C4-2B (cell line): ENCODE measurements at regions not wholly inside any gene's neighbourhood (a gene's known extent, or its start where the extent isn't known, plus 50 kb on each side); places are given as distances from the start of the nearest gene placed in this dataset.

Experiments used
- H3K27ac ChIP-seq: fragments of 450-650 bp; 2 replicates; pipeline ENCODE4 v1.5.1; 2017
- ZFX ChIP-seq: fragments of 450-650 bp; IDR thresholded peaks from 2 replicates; pipeline ENCODE4 v1.6.1; 2017
- TF ChIP-seq, protein P1 (sequence below): fragments of 450-650 bp; conservative IDR thresholded peaks from 2 replicates; pipeline ENCODE4 v1.5.1; 2017; ENCODE audit warnings: mild to moderate bottlenecking

DNA sequence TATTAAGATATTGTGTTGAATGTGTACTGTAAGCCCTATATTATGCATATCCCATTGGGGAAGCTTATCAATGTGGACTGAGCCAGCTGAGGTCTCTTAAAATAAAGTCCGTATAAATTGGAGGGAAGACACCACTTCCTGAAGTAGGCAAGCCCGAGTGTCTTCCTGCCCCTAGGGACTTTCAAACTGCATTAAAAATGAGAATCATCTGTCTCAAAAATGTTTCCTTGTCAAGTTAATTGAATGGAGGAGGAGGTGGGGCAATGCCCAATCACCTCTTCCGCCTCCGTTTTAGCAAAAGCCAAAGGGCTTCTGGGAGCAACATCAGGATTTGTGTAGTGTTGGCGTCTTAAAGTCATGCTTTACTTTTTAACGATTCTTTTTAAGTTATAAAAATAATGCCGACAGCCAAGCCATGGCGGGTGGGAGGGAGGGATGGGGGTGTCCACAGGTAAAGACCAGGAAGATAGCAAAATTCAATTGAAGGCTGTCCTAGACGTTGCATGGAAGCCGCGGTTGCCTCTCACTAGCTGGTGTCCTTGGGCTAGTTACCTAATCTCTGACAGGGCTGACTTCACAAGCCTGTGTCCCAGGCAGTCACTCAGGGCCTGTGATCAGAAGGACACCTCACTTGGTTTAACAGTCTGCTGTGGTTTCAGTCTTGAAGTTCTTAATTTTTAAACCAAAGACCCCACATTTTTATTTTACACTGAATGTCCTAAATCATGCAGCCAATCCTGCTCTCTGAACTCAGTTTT lies 524.9 kb upstream of the PROK2 start:
- TF ChIP-seq ZFX, result no peak
- TF ChIP-seq, protein P1, sequence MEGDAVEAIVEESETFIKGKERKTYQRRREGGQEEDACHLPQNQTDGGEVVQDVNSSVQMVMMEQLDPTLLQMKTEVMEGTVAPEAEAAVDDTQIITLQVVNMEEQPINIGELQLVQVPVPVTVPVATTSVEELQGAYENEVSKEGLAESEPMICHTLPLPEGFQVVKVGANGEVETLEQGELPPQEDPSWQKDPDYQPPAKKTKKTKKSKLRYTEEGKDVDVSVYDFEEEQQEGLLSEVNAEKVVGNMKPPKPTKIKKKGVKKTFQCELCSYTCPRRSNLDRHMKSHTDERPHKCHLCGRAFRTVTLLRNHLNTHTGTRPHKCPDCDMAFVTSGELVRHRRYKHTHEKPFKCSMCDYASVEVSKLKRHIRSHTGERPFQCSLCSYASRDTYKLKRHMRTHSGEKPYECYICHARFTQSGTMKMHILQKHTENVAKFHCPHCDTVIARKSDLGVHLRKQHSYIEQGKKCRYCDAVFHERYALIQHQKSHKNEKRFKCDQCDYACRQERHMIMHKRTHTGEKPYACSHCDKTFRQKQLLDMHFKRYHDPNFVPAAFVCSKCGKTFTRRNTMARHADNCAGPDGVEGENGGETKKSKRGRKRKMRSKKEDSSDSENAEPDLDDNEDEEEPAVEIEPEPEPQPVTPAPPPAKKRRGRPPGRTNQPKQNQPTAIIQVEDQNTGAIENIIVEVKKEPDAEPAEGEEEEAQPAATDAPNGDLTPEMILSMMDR, result no peak
- peak overlapping the region; percentile 42 for H3K27ac ChIP-seq

DNA sequence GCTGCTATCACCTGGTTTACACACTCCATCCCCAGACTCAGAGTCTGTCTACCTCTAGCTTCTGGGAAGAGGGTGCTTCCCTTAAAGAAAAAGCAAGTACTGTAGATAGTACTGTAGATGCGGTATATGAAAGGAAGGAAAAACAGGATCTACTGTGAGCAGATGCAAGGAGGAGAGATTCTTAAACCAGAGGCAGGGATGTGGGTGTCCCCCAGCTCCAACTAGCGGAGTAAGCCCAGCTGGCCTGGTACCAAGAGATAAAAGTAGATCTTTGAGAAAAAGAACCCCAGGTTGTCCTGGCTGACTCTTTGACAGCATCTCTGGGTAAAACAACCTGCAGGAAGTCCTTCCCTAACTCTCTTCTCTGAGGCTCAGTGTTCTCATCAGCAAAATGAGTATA lies 523.7 kb upstream of the PROK2 start:
- TF ChIP-seq, protein P1, result no peak
- no peak for TF ChIP-seq ZFX
- H3K27ac ChIP-seq, result peak overlapping the region; percentile 78

DNA sequence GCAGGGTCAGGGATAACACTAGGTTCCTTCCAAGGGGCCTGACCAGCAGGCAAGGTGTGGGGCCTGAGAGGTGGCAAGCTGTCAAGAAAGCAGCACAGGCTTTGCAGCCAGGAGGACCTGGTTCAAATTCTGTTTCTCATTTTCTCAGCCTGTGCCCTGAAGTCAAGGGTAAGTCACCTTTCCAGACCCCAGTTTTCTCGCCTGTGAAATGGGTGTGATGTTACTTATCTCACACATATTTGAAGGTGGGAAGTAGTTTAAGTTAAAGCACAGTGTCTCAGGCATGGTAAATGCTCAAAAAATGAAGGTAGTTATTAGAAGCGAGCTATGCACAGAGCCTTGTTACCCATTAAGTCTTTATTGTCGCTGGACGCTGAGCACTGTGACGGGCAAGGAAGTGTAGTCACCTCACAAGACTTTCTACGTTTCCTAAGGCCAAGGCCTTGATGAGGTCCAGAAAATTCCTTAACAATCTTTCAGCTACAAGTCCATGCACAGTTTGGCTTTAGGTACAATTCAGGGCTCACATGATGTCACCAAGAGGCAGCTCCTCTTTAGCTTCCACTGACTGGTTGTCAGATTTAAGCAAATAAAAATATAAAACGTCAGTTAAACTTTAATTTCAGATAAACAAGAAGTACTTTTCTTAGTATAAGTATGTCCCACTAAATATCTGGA lies 522.6 kb upstream of the PROK2 start:
- peak overlapping the region; percentile 78 for H3K27ac ChIP-seq
- TF ChIP-seq, protein P1, result no peak
- TF ChIP-seq ZFX, result no peak

DNA sequence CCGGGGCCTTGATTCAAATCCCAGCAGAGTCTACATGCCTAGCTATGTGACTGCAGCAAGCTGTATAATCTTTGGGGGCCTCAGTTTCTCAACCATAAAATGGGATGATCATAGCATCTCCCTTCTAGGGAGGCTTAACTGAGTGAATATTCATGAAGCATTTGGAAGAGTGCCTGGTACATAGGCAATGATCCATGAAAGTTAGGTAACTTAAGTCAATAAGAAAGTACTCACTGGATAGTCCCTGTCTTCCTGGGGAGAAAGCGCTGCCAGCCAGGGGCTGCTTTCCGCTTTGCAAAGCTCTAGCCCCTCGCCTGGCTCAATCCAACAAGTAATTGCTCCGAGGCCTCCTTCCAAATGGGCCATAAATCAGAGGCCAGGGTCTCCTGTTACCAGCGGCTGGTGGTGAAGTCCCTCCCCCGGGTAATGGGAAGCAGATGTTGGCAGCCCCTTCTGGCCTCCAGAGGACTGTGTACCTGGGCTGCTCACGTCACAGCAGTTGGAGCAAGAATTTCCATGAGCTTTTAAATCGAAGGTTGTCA lies 521.9 kb upstream of the PROK2 start:
- H3K27ac ChIP-seq, result peak overlapping the region; percentile 78
- TF ChIP-seq ZFX, result no peak
- TF ChIP-seq, protein P1, result no peak

DNA sequence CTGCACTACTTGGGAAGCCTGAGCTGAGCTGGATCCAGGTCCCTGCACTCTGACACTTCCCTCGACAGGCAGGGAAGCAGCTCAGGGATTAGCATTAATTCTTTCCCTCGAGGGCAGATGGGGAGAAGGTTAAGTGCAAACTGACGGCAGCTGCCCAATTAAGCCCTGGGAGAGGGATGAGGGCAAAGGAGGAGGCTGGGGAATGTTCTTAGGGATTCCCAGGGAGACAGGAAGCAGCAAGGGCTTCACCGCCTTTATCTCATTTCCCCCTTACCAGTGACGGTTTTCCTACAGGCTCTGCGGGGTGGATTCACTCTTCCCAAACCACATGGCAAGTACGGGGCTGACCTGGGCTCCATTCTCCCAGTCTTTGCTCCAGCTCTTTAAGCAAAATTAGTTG lies 519.0 kb upstream of the PROK2 start:
- peak overlapping the region; percentile 1; the same call in 1 of the 2 replicates for H3K27ac ChIP-seq
- TF ChIP-seq, protein P1, result no peak
- no peak for TF ChIP-seq ZFX

DNA sequence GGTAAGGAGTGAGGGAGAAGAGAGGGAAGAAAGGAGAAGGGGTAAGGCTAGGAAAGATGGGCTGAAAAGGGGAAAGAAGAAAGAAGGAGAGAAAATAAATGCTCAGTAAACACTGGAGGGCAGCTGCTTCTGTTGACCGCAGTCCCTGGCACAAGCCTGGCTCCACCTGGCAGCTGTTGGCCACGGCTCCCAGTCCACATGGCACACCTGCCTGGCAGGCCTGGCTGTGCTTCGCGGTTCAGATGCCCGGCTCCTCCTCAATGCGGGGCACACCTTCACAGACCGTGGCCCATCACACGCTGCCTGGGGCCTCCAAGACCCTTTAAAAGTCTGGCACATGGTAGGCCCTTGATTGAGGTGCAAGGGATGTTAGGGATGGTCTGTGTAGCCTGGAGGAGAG lies 516.8 kb upstream of the PROK2 start:
- H3K27ac ChIP-seq, result peak overlapping the region; percentile 25
- no peak for TF ChIP-seq ZFX
- TF ChIP-seq, protein P1, result no peak

DNA sequence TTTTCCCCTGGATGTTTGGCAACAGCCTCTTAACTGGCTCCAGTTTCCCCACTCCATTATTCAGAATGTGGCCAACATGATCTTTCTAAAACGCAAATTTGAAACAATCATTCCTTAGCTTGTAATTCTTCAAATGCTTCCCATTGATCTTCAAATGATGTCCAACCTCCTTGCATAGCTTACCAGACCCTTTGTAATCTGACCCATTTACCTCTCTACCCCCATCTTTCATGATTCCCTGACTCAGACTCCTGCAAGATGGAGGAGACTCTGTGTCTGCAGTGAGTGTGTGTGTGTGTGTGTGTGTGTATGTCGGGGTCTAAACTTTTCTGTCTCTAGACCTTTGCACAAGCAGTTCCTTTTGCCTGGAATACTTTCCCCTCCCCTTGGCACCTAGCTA lies 515.7 kb upstream of the PROK2 start:
- H3K27ac ChIP-seq, result no peak overlapping the region
- no peak for TF ChIP-seq ZFX
- TF ChIP-seq, protein P1, result no peak
